Keratinocyte (primary cell): ENCODE measurements at regions not wholly inside any gene's neighbourhood (a gene's known extent, or its start where the extent isn't known, plus 50 kb on each side); places are given as distances from the start of the nearest gene placed in this dataset.

ENCODE experiments used
- DNase-seq: peaks from one replicate; pipeline ENCODE4 v3.0.0-alpha.2; 2011; ENCODE audit warnings: low read depth, missing footprints, low spot score
- FAIRE-seq: peaks from 2 replicates; lab custom pipeline; 2011; peaks lifted over from hg19 to GRCh38; lab: Jason Lieb, UNC
- H2AFZ ChIP-seq: 2 replicates; pipeline ENCODE4 v1.6.0; 2012; ENCODE audit warnings: low read length, control low read depth, inconsistent platforms; ENCODE audit not compliant: control insufficient read depth
- H3K27ac ChIP-seq: 2 replicates; pipeline ENCODE4 v1.5.1; 2011; ENCODE audit warnings: low read length; ENCODE audit not compliant: control insufficient read depth, insufficient read depth
- H3K27me3 ChIP-seq: 3 replicates; pipeline ENCODE4 v1.6.0; 2011; ENCODE audit warnings: low read length; ENCODE audit not compliant: control insufficient read depth, insufficient read depth; ENCODE audit errors: extremely low read depth
- H3K36me3 ChIP-seq, 2 experiments: 2 replicates in 1 of 2; 3 replicates in 1 of 2; pipeline ENCODE4 v1.5.1; 2011; ENCODE audit warnings: low read length in 2 of 2, mild to moderate bottlenecking in 1 of 2; ENCODE audit not compliant: control insufficient read depth in 2 of 2, insufficient read depth in 2 of 2; ENCODE audit errors: extremely low read depth in 1 of 2
- H3K4me1 ChIP-seq: 3 replicates; pipeline ENCODE4 v1.5.1; 2011; ENCODE audit warnings: low read length; ENCODE audit not compliant: control insufficient read depth, insufficient read depth; ENCODE audit errors: extremely low read depth
- H3K4me2 ChIP-seq: 3 replicates; pipeline ENCODE4 v1.6.0; 2011; ENCODE audit warnings: low read depth, low read length; ENCODE audit not compliant: control insufficient read depth, insufficient read depth; ENCODE audit errors: extremely low read depth
- H3K4me3 ChIP-seq, 3 experiments: fragments of 200-600 bp in 1 of 3; sonication (generic) in 1 of 3; 2 replicates in 2 of 3; 3 replicates in 1 of 3; pipeline ENCODE4 v1.5.1; 2011 to 2016; ENCODE audit warnings: low read length in 3 of 3, mild to moderate bottlenecking in 3 of 3, control low read depth in 2 of 3, inconsistent platforms in 1 of 3, low read depth in 1 of 3, mixed read lengths in 1 of 3, mixed run types in 1 of 3, moderate library complexity in 1 of 3; ENCODE audit not compliant: control insufficient read depth in 2 of 3, insufficient read depth in 2 of 3; ENCODE audit errors: extremely low read depth in 1 of 3
- H3K79me2 ChIP-seq: 2 replicates; pipeline ENCODE4 v1.6.0; 2012; ENCODE audit warnings: low read length; ENCODE audit not compliant: control insufficient read depth, insufficient read depth
- H3K9ac ChIP-seq: 3 replicates; pipeline ENCODE4 v1.6.0; 2011; ENCODE audit warnings: low read length; ENCODE audit not compliant: control insufficient read depth, insufficient read depth; ENCODE audit errors: extremely low read depth
- H3K9me1 ChIP-seq: 3 replicates; pipeline ENCODE4 v1.6.0; 2011; ENCODE audit warnings: low read length; ENCODE audit not compliant: control insufficient read depth, insufficient read depth; ENCODE audit errors: extremely low read depth
- H3K9me3 ChIP-seq: 2 replicates; pipeline ENCODE4 v1.5.1; 2012; ENCODE audit warnings: low read depth, low read length; ENCODE audit not compliant: control insufficient read depth
- H4K20me1 ChIP-seq: 3 replicates; pipeline ENCODE4 v1.6.0; 2011; ENCODE audit warnings: low read length; ENCODE audit not compliant: control insufficient read depth, insufficient read depth; ENCODE audit errors: extremely low read depth
- CTCF ChIP-seq, 3 experiments: IDR thresholded peaks in 1 of 3; conservative IDR thresholded peaks in 1 of 3; optimal IDR thresholded peaks in 1 of 3; 2 replicates in 2 of 3; 3 replicates in 1 of 3; pipeline versions ENCODE3 to v1.5.1; 2011; ENCODE audit warnings: low read length in 3 of 3, mild to moderate bottlenecking in 3 of 3, moderate library complexity in 2 of 3, control low read depth in 1 of 3, inconsistent platforms in 1 of 3; ENCODE audit not compliant: insufficient read depth in 2 of 3; ENCODE audit errors: extremely low read depth in 1 of 3
- EZH2 ChIP-seq: IDR thresholded peaks from one replicate; pipeline ENCODE4 v1.6.1; 2012; ENCODE audit warnings: inconsistent platforms, mild to moderate bottlenecking, low read length, moderate library complexity
- dilution Hi-C: fragments of 300-500 bp; cut with MboI; formaldehyde crosslinking; loops from one replicate; pipeline ENCODE4 v1.7.0; 2020; ENCODE audit warnings: low sequenced_read_pairs; ENCODE audit not compliant: extremely low pct_ligation_motif_present

GRCh38 chr16:17802571-17802970 lies 331.8 kb upstream of the XYLT1 start:
- Histone ChIP-seq H3K4me2 (no peak overlapping the region), H3K27me3 (no peaks in the 10 kb centered on the region), H3K4me1 (peaks cover 4% of the 10 kb centered on the region), H2AFZ (no peak overlapping the region), H3K4me3 (no peak overlapping the region), H3K9ac (no peak overlapping the region), H3K79me2 (no peaks in the 10 kb centered on the region), H3K9me3 (no peaks in the 10 kb centered on the region), H3K9me1 (no peaks in the 10 kb centered on the region), H4K20me1 (no peaks in the 10 kb centered on the region), H3K27ac (no peak overlapping the region), H3K36me3 (no peaks in the 10 kb centered on the region)
- dilution Hi-C loops: no loop called here
- TF ChIP-seq CTCF (optimal IDR thresholded peaks at IDR 0.05 in 1 of 3, IDR thresholded peaks at IDR 0.05 in 1 of 3, conservative IDR thresholded peaks at IDR 0.05 in 1 of 3; ENCODE audit: extremely low read depth in 1 of 3, insufficient read depth in 2 of 3, low read length in 3 of 3): no peak
- TF ChIP-seq EZH2: no peak
- DNase-seq (no peak), FAIRE-seq (no peak)

GRCh38 chr16:17801068-17801467 lies 330.3 kb upstream of the XYLT1 start:
- no peak overlapping the region for H3K4me3 ChIP-seq
- dilution Hi-C loops: no loop called here
- DNase-seq (no peak), FAIRE-seq (no peak)
- H3K4me1 ChIP-seq: peaks cover 4% of the 10 kb centered on the region
- no peaks in the 10 kb centered on the region for H3K36me3 ChIP-seq
- no peaks in the 10 kb centered on the region for H4K20me1 ChIP-seq
- no peak overlapping the region for H3K27ac ChIP-seq
- no peaks in the 10 kb centered on the region for H3K9me3 ChIP-seq
- H3K9me1 ChIP-seq: no peaks in the 10 kb centered on the region
- H3K9ac ChIP-seq: no peak overlapping the region
- H3K4me2 ChIP-seq: no peak overlapping the region
- H3K27me3 ChIP-seq: no peaks in the 10 kb centered on the region
- TF ChIP-seq CTCF (optimal IDR thresholded peaks at IDR 0.05 in 1 of 3, IDR thresholded peaks at IDR 0.05 in 1 of 3, conservative IDR thresholded peaks at IDR 0.05 in 1 of 3; ENCODE audit: extremely low read depth in 1 of 3, insufficient read depth in 2 of 3, low read length in 3 of 3): no peak
- TF ChIP-seq EZH2: no peak
- H3K79me2 ChIP-seq: no peaks in the 10 kb centered on the region
- H2AFZ ChIP-seq: no peak overlapping the region
